Epithelial cell of esophagus (primary cell): ENCODE measurements at regions not wholly inside any gene's neighbourhood (a gene's known extent, or its start where the extent isn't known, plus 50 kb on each side); places are given as distances from the start of the nearest gene placed in this dataset.

Source experiments
- DNase-seq: peaks from one replicate; pipeline ENCODE4 v3.0.0; 2010; ENCODE audit warnings: low read depth
- H3K4me3 ChIP-seq: 2 replicates; pipeline ENCODE4 v1.5.1; 2011; ENCODE audit warnings: mild to moderate bottlenecking, low read length, control low read depth
- TF ChIP-seq, protein P1 (sequence below): IDR thresholded peaks from 2 replicates; pipeline ENCODE4 v1.5.1; 2011; ENCODE audit warnings: low read depth, mild to moderate bottlenecking, low read length, control low read depth, inconsistent platforms; ENCODE audit not compliant: insufficient read depth; ENCODE audit errors: missing control alignments

DNA sequence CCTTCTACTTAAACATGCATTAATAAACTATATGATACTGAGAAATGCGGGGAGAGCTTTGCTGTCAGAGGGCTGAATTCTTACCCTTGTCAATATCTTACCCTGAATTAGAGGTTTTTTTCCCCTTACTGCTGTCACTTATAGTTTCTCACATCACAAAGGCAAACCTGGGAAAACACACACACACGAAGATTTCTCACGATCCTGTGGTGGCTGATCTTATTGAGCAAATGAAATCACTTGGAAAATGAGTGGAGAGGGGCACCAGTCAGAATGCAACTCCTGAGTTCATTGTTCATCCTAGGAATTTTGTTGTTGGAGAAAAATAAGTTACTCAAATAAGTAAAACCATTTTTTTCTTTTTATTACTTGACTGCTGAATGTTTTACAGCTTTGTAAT is 673.6 kb downstream of the EDEM1 start:
- DNase-seq = no peak
- H3K4me3 ChIP-seq = no peak overlapping the region
- TF ChIP-seq, protein P1, sequence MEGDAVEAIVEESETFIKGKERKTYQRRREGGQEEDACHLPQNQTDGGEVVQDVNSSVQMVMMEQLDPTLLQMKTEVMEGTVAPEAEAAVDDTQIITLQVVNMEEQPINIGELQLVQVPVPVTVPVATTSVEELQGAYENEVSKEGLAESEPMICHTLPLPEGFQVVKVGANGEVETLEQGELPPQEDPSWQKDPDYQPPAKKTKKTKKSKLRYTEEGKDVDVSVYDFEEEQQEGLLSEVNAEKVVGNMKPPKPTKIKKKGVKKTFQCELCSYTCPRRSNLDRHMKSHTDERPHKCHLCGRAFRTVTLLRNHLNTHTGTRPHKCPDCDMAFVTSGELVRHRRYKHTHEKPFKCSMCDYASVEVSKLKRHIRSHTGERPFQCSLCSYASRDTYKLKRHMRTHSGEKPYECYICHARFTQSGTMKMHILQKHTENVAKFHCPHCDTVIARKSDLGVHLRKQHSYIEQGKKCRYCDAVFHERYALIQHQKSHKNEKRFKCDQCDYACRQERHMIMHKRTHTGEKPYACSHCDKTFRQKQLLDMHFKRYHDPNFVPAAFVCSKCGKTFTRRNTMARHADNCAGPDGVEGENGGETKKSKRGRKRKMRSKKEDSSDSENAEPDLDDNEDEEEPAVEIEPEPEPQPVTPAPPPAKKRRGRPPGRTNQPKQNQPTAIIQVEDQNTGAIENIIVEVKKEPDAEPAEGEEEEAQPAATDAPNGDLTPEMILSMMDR = no peak

DNA sequence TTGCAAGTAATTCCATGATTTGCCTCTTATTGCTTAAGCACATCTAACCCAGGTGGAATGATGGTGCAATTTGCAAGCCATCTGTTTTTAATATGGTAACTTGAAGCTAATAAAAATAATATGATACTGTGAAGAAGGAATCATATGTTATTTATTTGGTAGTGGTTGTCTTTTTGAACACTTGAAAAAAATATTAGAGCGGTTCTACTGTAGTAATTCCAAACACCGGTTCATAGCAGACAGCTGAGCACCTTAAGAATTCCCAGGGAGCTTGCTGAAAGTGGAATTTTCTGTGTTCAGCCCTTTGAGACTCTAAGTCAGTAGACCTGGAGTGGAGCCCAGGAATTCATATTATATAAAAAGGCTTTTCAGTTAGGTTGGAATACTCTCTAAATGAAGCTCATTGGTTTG is 687.4 kb downstream of the EDEM1 start:
- no peak overlapping the region for H3K4me3 ChIP-seq

DNA sequence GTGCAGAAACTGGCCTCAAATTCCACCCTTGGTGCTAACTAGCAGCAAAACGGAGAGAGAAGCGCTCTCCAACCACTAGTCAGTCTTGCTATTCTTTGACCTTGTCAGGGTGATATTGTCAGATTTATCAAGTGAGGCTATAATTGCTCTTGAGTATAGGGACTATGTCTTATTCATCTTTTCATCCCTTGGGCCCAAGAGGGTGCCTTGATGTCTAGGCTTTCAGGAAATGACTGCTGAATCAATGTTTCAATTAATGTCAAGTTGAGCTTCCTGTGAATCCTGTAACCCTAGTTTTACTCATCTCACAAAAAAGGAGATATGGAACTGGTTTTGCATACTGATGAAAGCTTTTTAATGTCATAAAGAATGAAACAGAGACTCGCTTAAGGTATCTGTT is 701.3 kb downstream of the EDEM1 start:
- TF ChIP-seq, protein P1 = no peak
- no peak overlapping the region for H3K4me3 ChIP-seq
- no peak for DNase-seq

More for the DNA sequence above, 687.4 kb downstream of the EDEM1 start:
- TF ChIP-seq, protein P1 = no peak
- DNase-seq = no peak

DNA sequence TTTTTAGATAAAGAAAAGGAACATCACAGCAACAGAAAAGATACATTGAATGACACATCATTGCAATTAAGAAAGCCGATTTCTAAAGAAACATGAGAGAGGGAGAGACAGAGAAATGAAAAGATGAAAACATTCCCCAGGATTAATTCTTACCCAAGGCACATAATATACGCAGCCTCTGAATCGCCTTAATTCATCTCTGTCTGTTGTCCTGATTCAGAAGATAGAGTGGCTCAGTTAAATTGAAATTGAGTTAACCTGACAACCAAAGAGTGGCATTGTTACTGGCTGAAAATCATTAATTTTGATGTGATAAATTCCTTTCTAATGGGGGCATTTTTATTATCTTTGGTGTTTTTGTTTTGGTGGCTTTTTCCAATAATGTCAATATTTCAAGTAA is 701.9 kb downstream of the EDEM1 start:
- TF ChIP-seq, protein P1 = no peak
- DNase-seq = no peak
- H3K4me3 ChIP-seq = no peak overlapping the region

DNA sequence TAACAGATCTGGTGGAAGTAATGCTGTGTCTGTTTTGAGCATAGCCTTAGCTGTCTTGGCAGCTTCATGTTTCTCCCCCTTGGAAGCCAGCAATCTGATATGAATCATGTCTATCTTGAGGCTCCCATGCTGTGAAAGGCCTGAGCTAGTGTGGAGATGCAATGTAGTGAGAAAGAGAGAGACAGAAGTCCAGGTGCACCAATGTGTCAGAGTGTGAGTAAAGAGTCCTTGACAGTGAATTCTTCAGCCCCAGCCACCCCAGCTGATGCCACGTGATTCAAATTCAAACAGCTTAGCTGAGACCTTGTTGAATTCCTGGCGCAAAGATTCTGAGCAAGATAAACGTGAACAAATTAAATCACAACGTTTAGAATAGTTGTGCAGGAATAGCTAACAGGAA is 704.2 kb downstream of the EDEM1 start:
- H3K4me3 ChIP-seq = no peak overlapping the region
- DNase-seq = no peak
- TF ChIP-seq, protein P1 = no peak

DNA sequence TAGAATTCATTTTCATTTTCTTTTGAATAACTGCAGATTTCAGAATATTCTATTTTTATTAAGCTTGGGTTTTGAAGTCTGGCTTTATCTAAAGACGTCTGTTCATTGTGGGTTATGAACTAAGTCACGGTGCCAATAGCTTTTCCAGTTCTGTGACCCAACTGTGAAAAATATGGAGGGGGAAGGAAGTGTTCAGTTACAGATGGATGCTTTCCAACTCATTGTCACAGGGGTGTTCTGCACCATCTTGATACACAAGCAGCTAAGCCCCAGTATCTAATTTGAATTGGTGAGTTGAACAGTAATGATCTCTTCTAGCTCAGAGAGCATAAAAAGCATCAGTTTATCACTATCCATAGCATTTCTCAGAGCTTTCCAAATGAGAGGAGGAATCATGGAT is 710.6 kb downstream of the EDEM1 start:
- no peak for DNase-seq
- H3K4me3 ChIP-seq = no peak overlapping the region
- TF ChIP-seq, protein P1 = no peak

DNA sequence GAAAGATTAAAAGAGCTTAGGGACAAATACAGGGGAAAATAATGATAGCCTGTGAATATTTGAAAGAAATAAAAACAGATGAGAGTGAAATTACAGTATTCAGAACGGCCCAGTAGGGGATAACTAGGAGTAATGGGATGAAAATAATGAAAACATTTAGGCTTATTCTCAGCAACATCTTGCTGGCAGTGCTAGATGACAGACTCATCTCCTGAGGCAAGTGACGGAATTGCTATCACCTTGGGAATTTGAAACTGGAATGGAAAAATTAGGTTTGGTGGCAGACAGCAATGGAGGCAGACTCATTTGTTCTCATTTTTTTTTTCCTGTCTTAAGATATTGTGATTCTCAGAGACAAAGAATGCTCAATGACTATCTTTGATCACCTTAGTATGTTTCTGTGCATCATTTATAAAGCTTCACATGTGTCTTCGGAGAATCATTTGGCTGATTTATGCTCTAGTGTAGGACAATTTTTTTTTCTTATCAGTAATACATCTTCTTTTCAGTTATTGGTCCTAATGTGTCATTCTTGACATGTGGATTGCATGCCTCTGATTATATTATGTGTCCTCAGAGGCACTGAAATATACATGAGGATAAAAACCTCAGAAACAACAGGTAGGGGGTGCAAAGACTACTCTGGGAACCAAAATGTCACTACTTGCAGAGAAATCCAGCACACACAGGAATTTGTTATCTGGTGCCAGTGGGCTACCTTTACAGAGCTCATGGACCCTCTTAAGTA is 711.7 kb downstream of the EDEM1 start:
- no peak overlapping the region for H3K4me3 ChIP-seq
- TF ChIP-seq, protein P1 = no peak
- DNase-seq = no peak
